Upper lobe of left lung (tissue), 4 donors: ENCODE measurements at regions not wholly inside any gene's neighbourhood (a gene's known extent, or its start where the extent isn't known, plus 50 kb on each side); places are given as distances from the start of the nearest gene placed in this dataset.

Experiments used
- CTCF ChIP-seq, 6 experiments: fragments of 450-650 bp in 4 of 6; fragments of 200-600 bp in 2 of 6; sonication (generic) in 2 of 6; IDR thresholded peaks; one replicate each; pipeline ENCODE4 v1.5.1; 2016 to 2019; ENCODE audit warnings: antibody characterized with exemption in 6 of 6
- POLR2A ChIP-seq, 4 donors: fragments of 450-650 bp; IDR thresholded peaks; one replicate each; pipeline ENCODE4 v1.5.1; 2016 to 2017; ENCODE audit warnings: antibody characterized with exemption in 4 of 4, mild to moderate bottlenecking in 2 of 4

- peak; percentile 54 to 78 (median 64) for TF ChIP-seq CTCF (IDR thresholded peaks at IDR 0.05)
- no peak for TF ChIP-seq POLR2A (IDR thresholded peaks at IDR 0.05)
These were observed 141.5 kb downstream of the ANKRD60 start for GRCh38 chr20:58086763-58087561.
